IPS-15b (cell line): ENCODE measurements at regions not wholly inside any gene's neighbourhood (a gene's known extent, or its start where the extent isn't known, plus 50 kb on each side); places are given as distances from the start of the nearest gene placed in this dataset.

Experiments
- H3K27me3 ChIP-seq: one replicate; pipeline ENCODE4 v1.6.1; 2013; ENCODE audit warnings: low read length; ENCODE audit not compliant: control insufficient read depth, insufficient read depth
- H3K36me3 ChIP-seq: one replicate; pipeline ENCODE4 v1.6.1; 2013; ENCODE audit warnings: low read length; ENCODE audit not compliant: control insufficient read depth, insufficient read depth
- H3K4me1 ChIP-seq: one replicate; pipeline ENCODE4 v1.6.1; 2013; ENCODE audit warnings: mild to moderate bottlenecking, low read length; ENCODE audit not compliant: control insufficient read depth, insufficient read depth
- H3K4me3 ChIP-seq: one replicate; pipeline ENCODE4 v1.5.1; 2013; ENCODE audit warnings: low read depth, low read length
- H3K9ac ChIP-seq: one replicate; pipeline ENCODE4 v1.6.1; 2013; ENCODE audit warnings: low read depth, mild to moderate bottlenecking, low read length
- H3K9me3 ChIP-seq: one replicate; pipeline ENCODE4 v1.6.1; 2013; ENCODE audit warnings: mild to moderate bottlenecking, low read length; ENCODE audit not compliant: control insufficient read depth, insufficient read depth

DNA sequence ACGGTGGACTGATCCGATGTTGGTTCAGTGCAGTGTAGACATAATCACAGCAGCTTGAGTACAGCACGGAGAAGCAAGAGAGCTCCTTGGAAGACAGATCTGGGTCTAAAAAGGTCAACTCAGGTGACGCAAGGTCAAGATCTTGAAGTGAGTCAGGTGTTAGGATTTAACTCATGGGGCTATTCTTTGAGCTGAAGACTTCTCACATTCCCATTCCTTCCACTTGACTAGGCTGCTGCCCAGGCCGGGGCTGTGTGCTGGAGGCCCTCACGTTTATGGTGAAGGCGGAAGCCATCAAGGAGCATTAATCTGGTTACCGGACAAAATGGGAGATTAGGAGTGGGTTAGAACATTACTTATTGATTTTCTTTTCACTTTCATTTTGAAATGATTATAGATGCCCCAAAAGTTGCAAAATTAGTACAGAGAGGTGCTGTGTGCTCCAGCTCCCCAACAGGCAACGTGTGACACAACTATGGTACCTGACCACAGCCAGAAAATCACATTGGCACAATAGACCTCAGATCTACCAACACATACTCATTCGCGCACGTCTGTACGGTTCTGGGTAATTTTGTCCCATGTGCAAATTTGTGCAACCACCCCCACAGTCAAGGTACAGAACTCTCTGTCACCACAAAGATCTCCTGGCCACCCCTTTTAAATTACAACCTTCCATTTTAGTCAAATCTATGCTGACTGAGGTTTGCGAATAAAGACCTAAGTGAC, 77.6 kb upstream of the SEC11C start:
- Histone ChIP-seq H3K9me3 (no peaks in the 10 kb centered on the region), H3K27me3 (no peaks in the 10 kb centered on the region), H3K9ac (no peak overlapping the region), H3K4me3 (no peak overlapping the region), H3K4me1 (no peaks in the 10 kb centered on the region), H3K36me3 (no peaks in the 10 kb centered on the region)

- no peaks in the 10 kb centered on the region for H3K27me3 ChIP-seq
- H3K4me3 ChIP-seq = no peak overlapping the region
- no peaks in the 10 kb centered on the region for H3K9me3 ChIP-seq
- no peaks in the 10 kb centered on the region for H3K36me3 ChIP-seq
- H3K9ac ChIP-seq = no peak overlapping the region
- no peaks in the 10 kb centered on the region for H3K4me1 ChIP-seq
These were observed 77.1 kb upstream of the SEC11C start for GRCh38 chr18:59062643-59063006.

- no peak overlapping the region for H3K9ac ChIP-seq
- H3K36me3 ChIP-seq = no peaks in the 10 kb centered on the region
- H3K4me1 ChIP-seq = no peaks in the 10 kb centered on the region
- no peak overlapping the region for H3K4me3 ChIP-seq
- no peaks in the 10 kb centered on the region for H3K27me3 ChIP-seq
- H3K9me3 ChIP-seq = no peaks in the 10 kb centered on the region
These were observed 76.3 kb upstream of the SEC11C start for GRCh38 chr18:59063300-59063906.

DNA sequence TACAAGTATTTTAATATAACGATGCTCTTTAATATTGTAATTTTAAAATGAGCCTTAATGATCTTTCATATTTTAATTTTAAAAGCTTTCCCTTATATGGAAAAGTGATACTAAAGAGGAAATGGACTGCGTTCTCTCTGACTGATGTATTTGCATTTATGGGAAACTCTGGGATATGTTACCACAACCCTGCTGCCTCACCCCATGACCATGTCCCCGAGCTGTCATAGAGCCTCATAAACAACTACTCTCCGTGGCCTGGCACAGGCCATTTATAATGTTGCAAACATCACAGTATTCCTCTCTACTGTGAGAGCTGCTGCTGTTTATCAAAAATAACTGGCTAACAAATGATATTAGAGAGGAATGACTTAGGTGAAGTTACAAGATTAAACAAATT, 75.8 kb upstream of the SEC11C start:
- Histone ChIP-seq H3K27me3 (no peaks in the 10 kb centered on the region), H3K4me3 (no peak overlapping the region), H3K36me3 (no peaks in the 10 kb centered on the region), H3K4me1 (no peaks in the 10 kb centered on the region), H3K9ac (no peak overlapping the region), H3K9me3 (no peaks in the 10 kb centered on the region)

GRCh38 chr18:59065684-59066083, 74.0 kb upstream of the SEC11C start:
- no peaks in the 10 kb centered on the region for H3K9me3 ChIP-seq
- H3K27me3 ChIP-seq = no peaks in the 10 kb centered on the region
- H3K4me1 ChIP-seq = no peaks in the 10 kb centered on the region
- no peak overlapping the region for H3K4me3 ChIP-seq
- H3K36me3 ChIP-seq = no peaks in the 10 kb centered on the region
- no peak overlapping the region for H3K9ac ChIP-seq

- Histone ChIP-seq H3K36me3 (no peaks in the 10 kb centered on the region), H3K9me3 (no peaks in the 10 kb centered on the region), H3K9ac (no peak overlapping the region), H3K4me1 (no peaks in the 10 kb centered on the region), H3K27me3 (no peaks in the 10 kb centered on the region), H3K4me3 (no peak overlapping the region)
These were observed 71.8 kb upstream of the SEC11C start for GRCh38 chr18:59067873-59068272.

DNA sequence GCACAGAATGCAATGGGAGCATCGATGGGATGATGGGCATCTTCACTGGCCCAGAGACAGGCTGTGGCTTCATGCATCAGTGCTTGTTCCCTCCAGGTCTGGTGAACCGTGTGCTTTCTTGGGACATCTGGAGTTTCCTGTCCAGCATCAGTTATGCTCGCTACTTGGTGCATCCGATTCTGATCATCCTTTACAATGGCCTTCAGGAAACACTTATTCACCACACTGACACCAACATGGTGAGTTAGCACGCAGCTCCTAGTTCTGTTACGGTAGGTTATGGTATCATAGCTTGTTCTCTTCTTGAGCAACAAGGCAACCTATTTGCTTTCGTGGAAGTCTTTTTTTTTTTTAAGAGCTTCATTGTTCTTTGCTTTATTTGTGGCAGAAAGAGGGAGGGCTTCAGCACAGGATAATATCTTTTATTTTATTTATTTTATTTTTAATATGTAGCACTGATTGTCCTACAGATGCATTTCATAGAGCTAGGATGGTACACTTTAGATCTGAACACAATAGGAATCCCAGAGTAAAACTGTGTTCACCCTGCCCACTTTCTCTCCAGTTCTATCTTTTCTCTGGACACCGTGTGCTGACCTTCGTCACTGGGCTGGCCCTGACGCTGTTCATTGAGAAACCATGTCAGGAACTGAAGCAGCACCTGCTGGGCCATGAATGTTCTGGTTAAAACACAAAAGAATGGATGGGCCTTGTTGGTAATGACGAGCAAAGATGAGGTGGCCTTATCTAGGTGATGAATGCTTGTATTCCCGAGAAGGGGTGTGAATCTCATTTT, 71.2 kb upstream of the SEC11C start:
- H3K4me3 ChIP-seq = no peak overlapping the region
- H3K9me3 ChIP-seq = no peaks in the 10 kb centered on the region
- no peaks in the 10 kb centered on the region for H3K36me3 ChIP-seq
- H3K27me3 ChIP-seq = no peaks in the 10 kb centered on the region
- H3K9ac ChIP-seq = no peak overlapping the region
- no peaks in the 10 kb centered on the region for H3K4me1 ChIP-seq

DNA sequence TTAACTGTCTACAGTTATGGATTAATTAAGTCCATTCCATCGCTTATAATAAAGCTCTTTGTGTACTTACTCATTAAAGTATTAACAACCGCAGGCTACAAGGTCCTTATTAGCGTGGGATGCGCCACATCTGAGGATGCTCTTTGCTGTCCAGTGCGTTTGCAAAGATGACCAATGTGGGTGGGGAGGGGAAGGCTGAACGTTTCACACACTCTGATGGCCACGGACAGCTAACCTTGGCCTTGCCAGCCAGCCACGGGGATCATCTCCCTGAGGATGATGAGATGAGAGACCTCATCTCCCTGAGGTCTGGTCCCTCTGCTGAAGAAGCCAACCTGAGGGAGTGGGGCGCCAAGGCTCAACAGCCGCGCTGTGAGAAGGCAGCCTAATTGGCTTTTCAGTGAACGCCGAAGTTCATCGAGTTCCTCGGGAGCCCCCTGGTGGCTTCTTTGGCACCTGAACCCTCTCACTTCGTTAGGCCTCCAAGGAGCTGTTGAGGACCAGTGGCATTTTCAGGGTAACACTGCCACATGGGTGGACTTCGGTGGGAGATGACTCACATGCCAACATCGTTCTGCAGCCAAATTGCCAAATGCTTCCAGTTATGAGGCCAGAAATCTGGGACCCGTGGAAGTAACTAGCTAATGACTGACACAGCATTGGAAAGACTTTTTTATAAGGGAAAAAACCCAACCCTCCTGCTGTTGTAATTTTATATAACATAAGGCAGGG, 69.3 kb upstream of the SEC11C start:
- Histone ChIP-seq H3K9ac (no peak overlapping the region), H3K27me3 (no peaks in the 10 kb centered on the region), H3K36me3 (no peaks in the 10 kb centered on the region), H3K4me1 (no peaks in the 10 kb centered on the region), H3K4me3 (no peak overlapping the region), H3K9me3 (no peaks in the 10 kb centered on the region)

- Histone ChIP-seq H3K9ac (no peak overlapping the region), H3K27me3 (no peaks in the 10 kb centered on the region), H3K4me1 (no peaks in the 10 kb centered on the region), H3K4me3 (no peak overlapping the region), H3K36me3 (no peaks in the 10 kb centered on the region), H3K9me3 (no peaks in the 10 kb centered on the region)
These were observed 66.8 kb upstream of the SEC11C start for GRCh38 chr18:59072727-59073421.

DNA sequence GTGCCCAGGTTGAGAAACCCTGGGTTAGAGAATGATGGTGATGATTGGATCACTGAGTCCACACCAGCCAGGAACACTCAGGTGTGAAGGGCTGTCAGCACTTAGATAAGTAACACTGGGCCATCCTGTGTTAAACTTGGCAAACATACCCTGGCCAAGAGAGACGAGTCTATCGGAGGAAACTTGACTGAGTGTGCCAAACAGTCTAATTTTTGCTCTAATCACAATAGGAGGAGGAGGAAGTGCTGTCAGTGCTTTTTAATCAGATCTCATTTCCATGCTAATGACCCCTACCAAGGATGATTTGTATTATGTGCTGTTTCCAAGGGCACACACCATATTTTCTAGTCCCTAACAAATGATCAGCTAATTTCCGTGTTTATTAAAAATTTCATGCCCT, 63.8 kb upstream of the SEC11C start:
- Histone ChIP-seq H3K36me3 (no peaks in the 10 kb centered on the region), H3K9ac (no peak overlapping the region)

DNA sequence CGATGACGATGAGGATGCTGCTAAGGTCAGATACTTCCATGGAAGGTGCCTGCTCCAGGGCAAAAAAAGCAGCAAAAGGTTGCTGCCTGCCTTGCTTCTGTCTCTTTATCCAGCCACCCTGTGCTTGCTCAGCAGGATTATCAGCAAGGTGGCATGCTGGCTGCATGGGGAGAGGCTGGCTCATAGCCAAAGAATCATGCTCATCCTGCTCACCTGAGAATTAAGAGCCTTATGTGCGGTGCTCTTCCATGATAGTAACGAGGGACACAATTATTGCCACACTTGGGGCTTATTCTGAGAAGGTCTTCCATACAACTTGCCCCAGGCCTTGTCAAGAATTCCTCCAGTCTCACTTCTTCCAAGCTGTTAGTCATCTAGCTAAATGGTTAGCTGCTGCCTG, 60.4 kb upstream of the SEC11C start:
- H3K27me3 ChIP-seq = no peaks in the 10 kb centered on the region
- H3K36me3 ChIP-seq = no peaks in the 10 kb centered on the region
- peaks cover under 1% of the 10 kb centered on the region for H3K4me1 ChIP-seq
- no peak overlapping the region for H3K4me3 ChIP-seq
- no peaks in the 10 kb centered on the region for H3K9me3 ChIP-seq
- H3K9ac ChIP-seq = no peak overlapping the region

More for the DNA sequence above, 63.8 kb upstream of the SEC11C start:
- Histone ChIP-seq H3K4me1 (no peaks in the 10 kb centered on the region), H3K4me3 (no peak overlapping the region), H3K27me3 (no peaks in the 10 kb centered on the region), H3K9me3 (no peaks in the 10 kb centered on the region)
